Left ventricle myocardium inferior (tissue), 1 donor: ENCODE measurements at regions not wholly inside any gene's neighbourhood (a gene's known extent, or its start where the extent isn't known, plus 50 kb on each side); places are given as distances from the start of the nearest gene placed in this dataset.

Source experiments
- DNase-seq: peaks from one replicate; pipeline ENCODE4 v3.0.0-alpha.2; 2020
- H3K27ac ChIP-seq: fragments of 200-600 bp; replicated peaks from 2 replicates; pipeline ENCODE4 v1.8.0; 2021
- H3K27me3 ChIP-seq: fragments of 200-600 bp; 2 replicates; pipeline ENCODE4 v1.8.0; 2021; ENCODE audit warnings: low read depth
- H3K36me3 ChIP-seq: fragments of 200-600 bp; 2 replicates; pipeline ENCODE4 v1.8.0; 2021
- H3K4me1 ChIP-seq: fragments of 200-600 bp; 2 replicates; pipeline ENCODE4 v1.8.0; 2021
- H3K4me3 ChIP-seq: fragments of 200-600 bp; 2 replicates; pipeline ENCODE4 v1.8.0; 2021; ENCODE audit warnings: mild to moderate bottlenecking, moderate library complexity
- H3K9me3 ChIP-seq: fragments of 200-600 bp; replicated peaks from 2 replicates; pipeline ENCODE4 v1.8.0; 2021
- CTCF ChIP-seq: fragments of 200-600 bp; IDR thresholded peaks from 2 replicates; pipeline ENCODE4 v1.8.0; 2021; ENCODE audit warnings: antibody characterized with exemption, mild to moderate bottlenecking, borderline replicate concordance
- intact Hi-C: fragments of 100-400 bp; cut with micrococcal nuclease; formaldehyde crosslinking; loops from one replicate; pipeline ENCODE4 v1.11.0; 2022
- donor health status: DM: no; HTN: yes; CAD: no; lungs with severe emphysema.

DNA sequence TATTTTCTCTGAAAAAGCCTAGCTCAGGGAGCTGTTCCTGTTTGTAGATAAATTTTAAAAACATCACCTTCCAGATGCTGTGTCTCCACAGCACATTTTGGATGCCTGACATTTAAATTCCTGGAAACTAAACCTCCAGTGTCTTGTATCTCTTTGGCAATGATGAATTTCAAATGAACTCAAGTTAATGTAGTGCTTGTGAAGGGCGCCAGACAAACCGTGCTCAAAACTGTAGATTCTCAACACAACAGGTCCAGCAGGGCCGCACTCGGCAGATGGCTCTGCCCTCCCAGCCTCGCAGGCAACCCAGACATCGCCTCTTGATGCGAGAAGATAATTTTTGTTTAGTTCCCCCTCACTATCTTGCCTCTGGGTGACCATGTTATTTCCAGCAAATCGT lies 432.9 kb downstream of the VRK1 start:
- H3K36me3 ChIP-seq, result no peaks in the 10 kb centered on the region
- H3K27ac ChIP-seq, result no peak overlapping the region
- no peaks in the 10 kb centered on the region for H3K9me3 ChIP-seq
- intact Hi-C loops, result no loop called here
- H3K27me3 ChIP-seq, result peaks cover 56% of the 10 kb centered on the region
- TF ChIP-seq CTCF, result no peak
- H3K4me3 ChIP-seq, result no peak overlapping the region
- DNase-seq, result no peak
- no peaks in the 10 kb centered on the region for H3K4me1 ChIP-seq

- no peaks in the 10 kb centered on the region for H3K36me3 ChIP-seq
- H3K9me3 ChIP-seq, result no peaks in the 10 kb centered on the region
- no peak overlapping the region for H3K27ac ChIP-seq
- intact Hi-C loops, result no loop called here
- H3K27me3 ChIP-seq, result peaks cover 62% of the 10 kb centered on the region
- TF ChIP-seq CTCF, result no peak
- H3K4me3 ChIP-seq, result no peak overlapping the region
- DNase-seq, result no peak
- H3K4me1 ChIP-seq, result no peaks in the 10 kb centered on the region
These were observed 436.3 kb downstream of the VRK1 start for GRCh38 chr14:97233319-97233985.

- H3K9me3 ChIP-seq, result no peaks in the 10 kb centered on the region
- no peak overlapping the region for H3K4me3 ChIP-seq
- H3K27me3 ChIP-seq, result peaks cover 26% of the 10 kb centered on the region
- H3K4me1 ChIP-seq, result no peaks in the 10 kb centered on the region
- TF ChIP-seq CTCF, result no peak
- intact Hi-C loops, result no loop called here
- H3K36me3 ChIP-seq, result no peaks in the 10 kb centered on the region
- no peak overlapping the region for H3K27ac ChIP-seq
- no peak for DNase-seq
These were observed 449.5 kb downstream of the VRK1 start for GRCh38 chr14:97246648-97247047.

DNA sequence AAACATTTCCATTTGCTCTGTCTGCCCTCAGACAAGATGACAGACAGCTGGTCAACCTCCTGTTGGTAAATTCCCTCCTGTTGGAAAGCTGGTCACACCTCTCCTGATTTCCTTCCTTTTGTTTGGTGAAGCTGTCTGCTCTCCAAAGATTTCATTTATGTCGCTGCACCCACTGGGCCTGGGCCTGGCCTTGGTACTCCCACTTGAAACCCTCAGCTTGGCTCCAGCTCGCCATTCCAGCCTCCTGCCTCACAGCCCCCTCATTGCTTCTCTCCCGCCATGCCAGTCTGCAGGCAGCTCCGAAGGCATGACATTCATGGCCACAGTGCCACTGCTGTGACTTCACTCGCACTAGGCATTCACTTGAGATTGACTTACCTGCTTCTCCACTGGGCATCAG lies 451.8 kb downstream of the VRK1 start:
- no peak for DNase-seq

GRCh38 chr14:97250931-97251330 lies 453.7 kb downstream of the VRK1 start:
- no peaks in the 10 kb centered on the region for H3K4me1 ChIP-seq
- intact Hi-C loops, result no loop called here
- no peak overlapping the region for H3K4me3 ChIP-seq
- no peak overlapping the region for H3K27ac ChIP-seq
- H3K36me3 ChIP-seq, result no peaks in the 10 kb centered on the region
- no peak for TF ChIP-seq CTCF
- H3K9me3 ChIP-seq, result peaks cover 10% of the 10 kb centered on the region
- DNase-seq, result no peak
- peaks cover 20% of the 10 kb centered on the region for H3K27me3 ChIP-seq

More for the DNA sequence above, 451.8 kb downstream of the VRK1 start:
- intact Hi-C loops, result no loop called here
- Histone ChIP-seq H3K4me3 (no peak overlapping the region), H3K4me1 (no peaks in the 10 kb centered on the region), H3K27me3 (peaks cover 25% of the 10 kb centered on the region), H3K36me3 (no peaks in the 10 kb centered on the region), H3K9me3 (peaks cover 10% of the 10 kb centered on the region), H3K27ac (no peak overlapping the region)
- no peak for TF ChIP-seq CTCF
